Mucosa of descending colon (tissue), 3 donors: ENCODE measurements at regions not wholly inside any gene's neighbourhood (a gene's known extent, or its start where the extent isn't known, plus 50 kb on each side); places are given as distances from the start of the nearest gene placed in this dataset.

Experiments
- ATAC-seq: fragments of 200-7000 bp; cut with Tn5 transposase; one replicate; pipeline ENCODE4 v1.9.1; 2020; ENCODE audit warnings: mild to moderate bottlenecking, moderate library complexity
- DNase-seq, 3 donors: peaks; one replicate each; pipeline ENCODE4 v3.0.0-alpha.2; 2020
- H3K36me3 ChIP-seq: fragments of 200-600 bp; one replicate; pipeline ENCODE4 v1.8.0; 2021; ENCODE audit warnings: low read depth, mild to moderate bottlenecking
- H3K4me1 ChIP-seq: fragments of 200-600 bp; one replicate; pipeline ENCODE4 v1.8.0; 2021; ENCODE audit warnings: low read depth, mild to moderate bottlenecking
- H3K4me3 ChIP-seq: fragments of 200-600 bp; one replicate; pipeline ENCODE4 v1.8.0; 2021; ENCODE audit warnings: mild to moderate bottlenecking
- H3K9me3 ChIP-seq: fragments of 200-600 bp; one replicate; pipeline ENCODE4 v1.8.0; 2021; ENCODE audit warnings: mild to moderate bottlenecking
- intact Hi-C, 2 donors: fragments of 100-400 bp; cut with DNase I in 1 of 2; cut with micrococcal nuclease in 1 of 2; formaldehyde crosslinking; loops; one replicate each; pipeline versions ENCODE4 v1.11.0 to v1.11.1; 2022; cut with DNase I, micrococcal nuclease
- TF ChIP-seq, protein P1 (sequence below): fragments of 200-600 bp; IDR thresholded peaks from one replicate; pipeline ENCODE4 v1.8.0; 2022; ENCODE audit warnings: antibody characterized with exemption, mild to moderate bottlenecking
- donor health status: DM: no; HTN: no; CAD: no; lungs with moderate emphysema.
- donor health status: DM: no; HTN: no; CAD: no.
- donor health status: DM: no; HTN: yes; CAD: no.

DNA sequence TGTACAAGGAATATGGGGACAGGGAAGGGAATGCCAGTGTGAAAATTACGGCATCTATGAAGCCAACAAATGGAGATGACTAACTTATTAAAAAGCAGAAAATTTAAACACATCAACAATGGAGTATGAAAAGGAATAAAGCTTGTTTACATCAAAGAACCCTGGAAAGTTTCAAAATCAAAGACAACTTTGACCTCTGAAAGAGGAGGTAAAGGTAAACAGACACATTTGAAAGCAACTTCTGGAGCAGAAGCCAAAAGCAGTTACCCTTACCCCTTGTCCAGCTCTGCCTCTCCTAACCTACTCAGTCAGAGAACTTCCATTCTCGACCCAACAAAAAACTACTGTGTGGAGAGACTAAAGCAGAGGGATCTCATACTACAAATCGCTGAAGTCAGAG lies 184.3 kb downstream of the DUSP6 start:
- DNase-seq (no peak), ATAC-seq (no peak)
- intact Hi-C loops, result no loop called here
- Histone ChIP-seq H3K36me3 (no peaks in the 10 kb centered on the region), H3K4me1 (no peaks in the 10 kb centered on the region), H3K9me3 (peaks cover 3% of the 10 kb centered on the region), H3K4me3 (no peak overlapping the region)
- TF ChIP-seq, protein P1, sequence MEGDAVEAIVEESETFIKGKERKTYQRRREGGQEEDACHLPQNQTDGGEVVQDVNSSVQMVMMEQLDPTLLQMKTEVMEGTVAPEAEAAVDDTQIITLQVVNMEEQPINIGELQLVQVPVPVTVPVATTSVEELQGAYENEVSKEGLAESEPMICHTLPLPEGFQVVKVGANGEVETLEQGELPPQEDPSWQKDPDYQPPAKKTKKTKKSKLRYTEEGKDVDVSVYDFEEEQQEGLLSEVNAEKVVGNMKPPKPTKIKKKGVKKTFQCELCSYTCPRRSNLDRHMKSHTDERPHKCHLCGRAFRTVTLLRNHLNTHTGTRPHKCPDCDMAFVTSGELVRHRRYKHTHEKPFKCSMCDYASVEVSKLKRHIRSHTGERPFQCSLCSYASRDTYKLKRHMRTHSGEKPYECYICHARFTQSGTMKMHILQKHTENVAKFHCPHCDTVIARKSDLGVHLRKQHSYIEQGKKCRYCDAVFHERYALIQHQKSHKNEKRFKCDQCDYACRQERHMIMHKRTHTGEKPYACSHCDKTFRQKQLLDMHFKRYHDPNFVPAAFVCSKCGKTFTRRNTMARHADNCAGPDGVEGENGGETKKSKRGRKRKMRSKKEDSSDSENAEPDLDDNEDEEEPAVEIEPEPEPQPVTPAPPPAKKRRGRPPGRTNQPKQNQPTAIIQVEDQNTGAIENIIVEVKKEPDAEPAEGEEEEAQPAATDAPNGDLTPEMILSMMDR, result no peak

DNA sequence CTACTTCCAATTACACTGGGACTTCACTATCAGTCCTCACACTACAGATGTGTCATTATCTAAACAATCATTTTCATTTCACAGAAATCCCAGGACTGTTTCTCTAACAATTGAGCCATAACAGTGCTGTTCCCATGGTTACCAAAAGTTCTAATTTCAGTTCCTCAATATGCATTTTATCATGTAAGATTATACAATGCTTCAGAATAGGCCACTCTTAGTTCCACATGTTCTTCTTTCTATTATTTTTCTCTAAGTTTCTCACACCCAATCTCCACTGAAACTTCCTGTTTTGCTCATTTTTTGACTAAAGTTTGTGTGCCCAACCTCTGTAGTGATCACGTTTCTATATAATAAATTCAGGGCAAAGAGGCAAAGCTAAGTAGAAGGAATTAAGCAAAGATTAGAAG lies 185.8 kb downstream of the DUSP6 start:
- no peak for DNase-seq
- Histone ChIP-seq H3K36me3 (no peaks in the 10 kb centered on the region), H3K9me3 (no peaks in the 10 kb centered on the region), H3K4me3 (no peak overlapping the region), H3K4me1 (peaks cover 3% of the 10 kb centered on the region)
- TF ChIP-seq, protein P1, result no peak
- ATAC-seq, result peak; percentile 70
- intact Hi-C loops, result no loop called here

DNA sequence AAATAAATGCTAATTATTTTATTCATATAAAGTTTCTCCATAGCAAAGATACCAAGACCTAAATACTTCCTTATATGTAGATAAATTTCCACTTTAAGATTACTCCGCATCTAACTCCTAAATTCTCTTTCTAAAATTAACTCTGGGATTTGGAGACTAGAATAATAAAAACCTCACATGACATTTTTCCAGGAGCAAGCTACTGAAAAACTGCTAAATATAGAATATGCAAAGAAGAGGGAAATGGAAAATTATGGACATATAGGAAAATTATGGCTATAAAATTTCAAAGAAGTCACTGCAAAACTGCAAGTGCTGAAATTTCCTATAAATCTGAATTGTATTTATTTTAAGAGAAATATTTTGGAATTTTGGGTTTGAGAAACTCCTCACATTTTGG lies 186.2 kb downstream of the DUSP6 start:
- peaks cover 3% of the 10 kb centered on the region for H3K4me1 ChIP-seq
- H3K9me3 ChIP-seq, result no peaks in the 10 kb centered on the region
- H3K36me3 ChIP-seq, result no peaks in the 10 kb centered on the region
- no peak for ATAC-seq
- intact Hi-C loops, result no loop called here
- no peak for DNase-seq
- TF ChIP-seq, protein P1, result no peak
- H3K4me3 ChIP-seq, result no peak overlapping the region

DNA sequence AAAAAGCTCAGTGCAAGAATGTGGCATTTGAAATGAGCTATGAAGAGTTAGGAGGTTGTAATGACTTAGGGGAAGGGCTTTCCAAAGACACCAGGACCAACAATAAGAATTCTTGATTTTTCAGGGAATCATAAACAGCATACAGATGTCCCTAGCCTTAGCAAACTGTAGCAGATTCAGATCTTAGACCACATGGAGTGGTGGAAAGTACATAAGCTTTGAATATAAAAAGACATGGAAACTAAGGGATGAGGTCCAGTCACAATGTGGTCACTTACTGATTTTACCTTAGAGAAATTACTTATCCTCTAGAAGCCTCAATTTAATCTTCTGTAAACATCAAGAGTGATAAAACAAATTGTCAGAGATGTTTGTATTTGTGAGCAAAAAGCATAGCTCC lies 186.6 kb downstream of the DUSP6 start:
- no peak for ATAC-seq
- DNase-seq, result no peak
- H3K36me3 ChIP-seq, result no peaks in the 10 kb centered on the region
- intact Hi-C loops, result no loop called here
- TF ChIP-seq, protein P1, result no peak
- no peaks in the 10 kb centered on the region for H3K9me3 ChIP-seq
- H3K4me3 ChIP-seq, result no peak overlapping the region
- peaks cover 3% of the 10 kb centered on the region for H3K4me1 ChIP-seq

DNA sequence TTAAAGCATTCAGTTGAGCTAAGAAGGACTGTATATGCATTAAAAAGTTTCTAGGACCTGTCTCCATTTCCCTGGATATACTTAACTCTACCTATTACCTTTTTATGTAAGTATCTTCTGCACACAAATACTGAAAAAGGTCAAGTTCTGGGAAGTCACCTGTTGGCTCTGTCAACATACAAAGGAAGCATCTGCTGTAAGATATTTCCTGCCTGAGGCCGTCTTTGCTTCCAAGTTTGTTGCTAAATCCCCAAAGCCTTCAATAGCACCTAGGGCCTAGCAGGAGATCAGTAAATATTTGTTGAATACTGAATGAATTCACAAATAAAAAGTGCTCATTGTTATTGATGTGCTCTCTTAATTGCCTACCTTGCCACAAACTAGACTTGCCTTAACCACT lies 188.4 kb downstream of the DUSP6 start:
- Histone ChIP-seq H3K36me3 (no peaks in the 10 kb centered on the region), H3K4me3 (no peak overlapping the region), H3K4me1 (peaks cover 3% of the 10 kb centered on the region), H3K9me3 (no peaks in the 10 kb centered on the region)
- intact Hi-C loops, result no loop called here
- TF ChIP-seq, protein P1, result no peak
- DNase-seq (no peak), ATAC-seq (no peak)

DNA sequence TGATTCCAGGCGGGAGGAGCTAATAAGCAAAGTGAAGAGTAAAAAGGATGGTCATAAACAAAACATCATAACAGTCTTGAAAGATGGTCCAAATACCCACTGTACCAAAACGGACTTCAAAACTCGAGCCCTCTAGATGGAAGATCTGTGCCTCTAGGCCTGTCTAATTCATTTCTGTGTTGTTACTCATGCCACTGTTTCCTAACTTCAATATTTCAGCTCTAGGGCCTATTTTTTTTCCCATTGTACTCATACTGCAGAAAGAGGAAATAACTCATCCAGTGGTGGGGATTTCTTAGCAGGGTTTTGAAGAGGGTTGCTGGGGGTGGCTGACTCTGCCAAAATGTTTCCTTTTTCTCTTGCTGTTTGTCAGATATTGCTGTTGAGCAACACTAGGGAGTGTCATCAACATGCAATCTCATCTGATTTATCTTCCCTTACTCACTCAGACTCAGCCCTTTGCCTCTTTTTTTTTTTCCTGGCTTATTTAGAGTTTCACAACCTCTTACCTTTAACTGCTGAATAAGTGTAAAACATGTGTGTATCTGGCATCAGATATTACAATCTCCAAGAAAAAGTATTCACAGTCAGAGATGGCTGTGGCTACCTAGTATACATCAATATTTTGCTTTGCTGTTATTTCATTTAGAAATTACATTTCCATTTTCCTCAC lies 189.6 kb downstream of the DUSP6 start:
- Histone ChIP-seq H3K4me1 (peaks cover 3% of the 10 kb centered on the region), H3K36me3 (no peaks in the 10 kb centered on the region), H3K9me3 (no peaks in the 10 kb centered on the region), H3K4me3 (no peak overlapping the region)
- ATAC-seq, result peak; percentile 84
- intact Hi-C loops, result no loop called here
- peak in 1 of 3 donors; percentile 58 for DNase-seq
- TF ChIP-seq, protein P1, result no peak
